Activated B cell treated with CpG ODN at 0.5 μM for 24 hours (primary cell): ENCODE measurements at regions not wholly inside any gene's neighbourhood (a gene's known extent, or its start where the extent isn't known, plus 50 kb on each side); places are given as distances from the start of the nearest gene placed in this dataset.

Experiments
- ATAC-seq: fragments of 200-7000 bp; cut with Tn5 transposase; one replicate; pipeline ENCODE4 v1.10.0; 2021; ENCODE audit warnings: low read depth, mild to moderate bottlenecking, moderate library complexity
- CTCF ChIA-PET: fragments of 350-600 bp; sonication (Branson Sonifier 250); formaldehyde crosslinking; loops from one replicate; lab custom pipeline; 2021; ENCODE audit warnings: antibody characterized with exemption; lab: Charles Lee
- POLR2A ChIA-PET: fragments of 350-600 bp; sonication (Branson Sonifier 250); formaldehyde crosslinking; loops from one replicate; lab custom pipeline; 2021; ENCODE audit warnings: antibody characterized with exemption; lab: Charles Lee
- DNase-seq: peaks from one replicate; pipeline ENCODE4 v3.0.0; 2022
- H3K27ac Mint-ChIP-seq: one replicate; pipeline ENCODE4 v1.8.0; 2020; ENCODE audit warnings: mixed read lengths
- H3K27me3 Mint-ChIP-seq: one replicate; pipeline ENCODE4 v1.8.0; 2021; ENCODE audit warnings: mixed read lengths
- H3K36me3 Mint-ChIP-seq: one replicate; pipeline ENCODE4 v1.8.0; 2021; ENCODE audit warnings: low read depth, mixed read lengths
- H3K4me1 Mint-ChIP-seq: one replicate; pipeline ENCODE4 v1.8.0; 2021; ENCODE audit warnings: mixed read lengths
- H3K4me3 Mint-ChIP-seq: one replicate; pipeline ENCODE4 v1.8.0; 2020; ENCODE audit warnings: mild to moderate bottlenecking, mixed read lengths
- H3K9me3 Mint-ChIP-seq: one replicate; pipeline ENCODE4 v1.8.0; 2020; ENCODE audit warnings: mixed read lengths
- CTCF ChIP-seq: fragments of 200-600 bp; IDR thresholded peaks from one replicate; pipeline ENCODE4 v1.8.0; 2022; ENCODE audit warnings: antibody characterized with exemption, mild to moderate bottlenecking
- intact Hi-C: fragments of 100-400 bp; cut with micrococcal nuclease; formaldehyde crosslinking; loops from one replicate; pipeline ENCODE4 v1.15.1; 2024

- Mint-ChIP-seq H3K36me3 (no peaks in the 10 kb centered on the region), H3K4me3 (no peak overlapping the region), H3K27me3 (no peaks in the 10 kb centered on the region), H3K27ac (no peak overlapping the region), H3K9me3 (peaks cover 5% of the 10 kb centered on the region), H3K4me1 (no peaks in the 10 kb centered on the region)
- POLR2A ChIA-PET: no interaction called here
- ATAC-seq (no peak), DNase-seq (no peak)
- CTCF ChIA-PET: no interaction called here
- intact Hi-C loops: no loop called here
- TF ChIP-seq CTCF: no peak
Observed at GRCh38 chr9:25864509-25864908, 186.3 kb upstream of the TUSC1 start.

- Mint-ChIP-seq H3K36me3 (no peaks in the 10 kb centered on the region), H3K27ac (no peak overlapping the region), H3K4me3 (no peak overlapping the region), H3K4me1 (no peaks in the 10 kb centered on the region), H3K27me3 (no peaks in the 10 kb centered on the region), H3K9me3 (peaks cover 2% of the 10 kb centered on the region)
- TF ChIP-seq CTCF: no peak
- CTCF ChIA-PET: no interaction called here
- no peak for DNase-seq
- POLR2A ChIA-PET: no interaction called here
- intact Hi-C loops: no loop called here
- ATAC-seq: no peak
Observed at GRCh38 chr9:25861421-25861820, 183.2 kb upstream of the TUSC1 start.

- H3K4me3 Mint-ChIP-seq: no peak overlapping the region
- ChIA-PET POLR2A (no interaction called here), CTCF (no interaction called here)
- no peaks in the 10 kb centered on the region for H3K4me1 Mint-ChIP-seq
- no peak overlapping the region for H3K27ac Mint-ChIP-seq
- intact Hi-C loops: no loop called here
- peaks cover 4% of the 10 kb centered on the region for H3K9me3 Mint-ChIP-seq
- no peak for DNase-seq
- ATAC-seq: no peak
- TF ChIP-seq CTCF: no peak
- H3K36me3 Mint-ChIP-seq: no peaks in the 10 kb centered on the region
- H3K27me3 Mint-ChIP-seq: no peaks in the 10 kb centered on the region
Observed at GRCh38 chr9:25857147-25857546, 178.9 kb upstream of the TUSC1 start.

GRCh38 chr9:25850803-25851202, 172.6 kb upstream of the TUSC1 start:
- Mint-ChIP-seq H3K27ac (no peak overlapping the region), H3K4me1 (no peaks in the 10 kb centered on the region), H3K27me3 (no peaks in the 10 kb centered on the region), H3K9me3 (peaks cover 14% of the 10 kb centered on the region), H3K4me3 (no peak overlapping the region), H3K36me3 (no peaks in the 10 kb centered on the region)
- ATAC-seq (no peak), DNase-seq (no peak)
- ChIA-PET CTCF (no interaction called here), POLR2A (no interaction called here)
- intact Hi-C loops: no loop called here
- no peak for TF ChIP-seq CTCF

- ChIA-PET CTCF (no interaction called here), POLR2A (no interaction called here)
- TF ChIP-seq CTCF: no peak
Observed at GRCh38 chr9:25845867-25846266, 167.6 kb upstream of the TUSC1 start.

More at GRCh38 chr9:25845867-25846266, 167.6 kb upstream of the TUSC1 start:
- Mint-ChIP-seq H3K27me3 (no peaks in the 10 kb centered on the region), H3K27ac (no peak overlapping the region), H3K4me1 (no peaks in the 10 kb centered on the region), H3K36me3 (no peaks in the 10 kb centered on the region), H3K4me3 (no peak overlapping the region), H3K9me3 (peaks cover 9% of the 10 kb centered on the region)
- intact Hi-C loops: no loop called here
- DNase-seq (no peak), ATAC-seq (no peak)
